Nucleus accumbens (tissue), 56 donors: ENCODE measurements at regions not wholly inside any gene's neighbourhood (a gene's known extent, or its start where the extent isn't known, plus 50 kb on each side); places are given as distances from the start of the nearest gene placed in this dataset.

Source experiments
- DNase-seq, 56 donors: peaks; one replicate each; lab custom pipeline; 2025; lab: John Stamatoyannopoulos, UW

- no peak for DNase-seq
These were observed 64.6 kb downstream of the LINC01488 start for GRCh38 chr11:69545976-69546617.

GRCh38 chr11:69546735-69547370, 65.4 kb downstream of the LINC01488 start:
- DNase-seq, result no peak

GRCh38 chr11:69550846-69551245, 69.4 kb downstream of the LINC01488 start:
- no peak for DNase-seq

- no peak for DNase-seq
These were observed 70.5 kb downstream of the LINC01488 start for GRCh38 chr11:69551963-69552362.

GRCh38 chr11:69552951-69553350, 71.5 kb downstream of the LINC01488 start:
- DNase-seq, result no peak

GRCh38 chr11:69553416-69554357, 72.2 kb downstream of the LINC01488 start:
- DNase-seq, result no peak

GRCh38 chr11:69554849-69555248, 73.4 kb downstream of the LINC01488 start:
- no peak for DNase-seq

GRCh38 chr11:69557266-69557665, 75.8 kb downstream of the LINC01488 start:
- no peak for DNase-seq

- DNase-seq, result no peak
These were observed 77.1 kb downstream of the LINC01488 start for GRCh38 chr11:69558519-69558941.

GRCh38 chr11:69559181-69559580, 77.7 kb downstream of the LINC01488 start:
- DNase-seq, result no peak

- no peak for DNase-seq
These were observed 78.8 kb downstream of the LINC01488 start for GRCh38 chr11:69560141-69560790.

- DNase-seq, result no peak
These were observed 78.7 kb upstream of the CCND1 start for GRCh38 chr11:69562302-69562701.

- DNase-seq, result no peak
These were observed 78.1 kb upstream of the CCND1 start for GRCh38 chr11:69562816-69563215.

GRCh38 chr11:69563306-69563705, 77.7 kb upstream of the CCND1 start:
- no peak for DNase-seq

GRCh38 chr11:69563946-69564775, 76.8 kb upstream of the CCND1 start:
- DNase-seq, result no peak

- DNase-seq, result no peak
These were observed 75.0 kb upstream of the CCND1 start for GRCh38 chr11:69566001-69566400.

- no peak for DNase-seq
These were observed 72.8 kb upstream of the CCND1 start for GRCh38 chr11:69567951-69568808.

- no peak for DNase-seq
These were observed 72.2 kb upstream of the CCND1 start for GRCh38 chr11:69568809-69569097.
